ENCODE measurements at regions not wholly inside any gene's neighbourhood (a gene's known extent, or its start where the extent isn't known, plus 50 kb on each side); places are given as distances from the start of the nearest gene placed in this dataset.

- peaks cover 4% of the 10 kb centered on the region for H3K36me3 Mint-ChIP-seq
- no peak overlapping the region for H3K9ac ChIP-seq
- H2AFZ ChIP-seq (replicated peaks) = no peak overlapping the region
- H3K27ac Mint-ChIP-seq = no peak overlapping the region
- H3F3A ChIP-seq (ENCODE audit: low read depth) = no peaks in the 10 kb centered on the region
- H3K4me2 ChIP-seq = no peak overlapping the region
- H3K27me3 Mint-ChIP-seq (ENCODE audit: insufficient read depth, low read depth) = peaks cover 6% of the 10 kb centered on the region
- no peaks in the 10 kb centered on the region for H3K4me1 ChIP-seq
- no peak overlapping the region for H3K27ac ChIP-seq
- H3K4me1 Mint-ChIP-seq = no peaks in the 10 kb centered on the region
- no peak for TF ChIP-seq EZH2 (IDR thresholded peaks at IDR 0.05)
- no peak for TF ChIP-seq EZH2phosphoT487 (IDR thresholded peaks at IDR 0.05)
- no peak for TF ChIP-seq CTCF (IDR thresholded peaks at IDR 0.05)
- H3K36me3 ChIP-seq = no peaks in the 10 kb centered on the region
- no peaks in the 10 kb centered on the region for H3K27me3 ChIP-seq
- H3K9me3 Mint-ChIP-seq = peaks cover 27% of the 10 kb centered on the region
- no peaks in the 10 kb centered on the region for H3K79me2 ChIP-seq (ENCODE audit: low read depth)
- no peak overlapping the region for H3K4me3 ChIP-seq
- no peak for DNase-seq (ENCODE audit: low spot score)
- no peaks in the 10 kb centered on the region for H4K20me1 ChIP-seq (ENCODE audit: low read depth)
- H3K4me3 Mint-ChIP-seq = no peak overlapping the region
- no peaks in the 10 kb centered on the region for H3K9me3 ChIP-seq (ENCODE audit: low read depth)
Observed at GRCh38 chr12:88842314-88842713, 262.0 kb upstream of the KITLG start.

GRCh38 chr12:88839486-88839885 is 259.2 kb upstream of the KITLG start:
- Mint-ChIP-seq H3K27me3 (ENCODE audit: insufficient read depth, low read depth) (peaks cover 5% of the 10 kb centered on the region), H3K4me3 (no peak overlapping the region), H3K4me1 (no peaks in the 10 kb centered on the region), H3K36me3 (peaks cover 4% of the 10 kb centered on the region), H3K27ac (no peak overlapping the region), H3K9me3 (peaks cover 27% of the 10 kb centered on the region)
- Histone ChIP-seq H3K9me3 (ENCODE audit: low read depth) (no peaks in the 10 kb centered on the region), H3K79me2 (ENCODE audit: low read depth) (no peaks in the 10 kb centered on the region), H3K4me3 (no peak overlapping the region), H4K20me1 (ENCODE audit: low read depth) (no peaks in the 10 kb centered on the region), H2AFZ (replicated peaks) (no peak overlapping the region), H3K4me1 (no peaks in the 10 kb centered on the region), H3K9ac (no peak overlapping the region), H3K36me3 (no peaks in the 10 kb centered on the region), H3F3A (ENCODE audit: low read depth) (no peaks in the 10 kb centered on the region), H3K27ac (no peak overlapping the region), H3K27me3 (no peaks in the 10 kb centered on the region), H3K4me2 (no peak overlapping the region)
- TF ChIP-seq CTCF (IDR thresholded peaks at IDR 0.05) = no peak
- TF ChIP-seq EZH2 (IDR thresholded peaks at IDR 0.05) = no peak
- TF ChIP-seq EZH2phosphoT487 (IDR thresholded peaks at IDR 0.05) = no peak
- no peak for DNase-seq (ENCODE audit: low spot score)

GRCh38 chr12:88836156-88836555 is 255.9 kb upstream of the KITLG start:
- no peaks in the 10 kb centered on the region for H3F3A ChIP-seq (ENCODE audit: low read depth)
- Mint-ChIP-seq H3K27ac (no peak overlapping the region), H3K27me3 (ENCODE audit: insufficient read depth, low read depth) (peaks cover 5% of the 10 kb centered on the region), H3K4me3 (no peak overlapping the region), H3K9me3 (peaks cover 25% of the 10 kb centered on the region), H3K4me1 (no peaks in the 10 kb centered on the region), H3K36me3 (peaks cover 4% of the 10 kb centered on the region)
- no peaks in the 10 kb centered on the region for H3K27me3 ChIP-seq
- H3K4me3 ChIP-seq = no peak overlapping the region
- no peak overlapping the region for H3K4me2 ChIP-seq
- no peaks in the 10 kb centered on the region for H3K36me3 ChIP-seq
- H4K20me1 ChIP-seq (ENCODE audit: low read depth) = no peaks in the 10 kb centered on the region
- H3K27ac ChIP-seq = no peak overlapping the region
- H3K9me3 ChIP-seq (ENCODE audit: low read depth) = no peaks in the 10 kb centered on the region
- no peak overlapping the region for H3K9ac ChIP-seq
- no peak for DNase-seq (ENCODE audit: low spot score)
- TF ChIP-seq EZH2phosphoT487 (IDR thresholded peaks at IDR 0.05) (no peak), CTCF (IDR thresholded peaks at IDR 0.05) (no peak), EZH2 (IDR thresholded peaks at IDR 0.05) (no peak)
- H2AFZ ChIP-seq (replicated peaks) = no peak overlapping the region
- no peaks in the 10 kb centered on the region for H3K4me1 ChIP-seq
- H3K79me2 ChIP-seq (ENCODE audit: low read depth) = no peaks in the 10 kb centered on the region
